ENCODE measurements at regions not wholly inside any gene's neighbourhood (a gene's known extent, or its start where the extent isn't known, plus 50 kb on each side); places are given as distances from the start of the nearest gene placed in this dataset.

GRCh38 chr3:106212665-106213222 lies 343.9 kb upstream of the CBLB start:
- TF ChIP-seq CTCF (IDR thresholded peaks at IDR 0.05; ENCODE audit: insufficient read depth, low read length) (no peak), POLR2AphosphoS5 (IDR thresholded peaks at IDR 0.05; ENCODE audit: low read depth) (no peak)

Measured in HL-60 (cell line).